IPS DF 6.9 (cell line): ENCODE measurements at regions not wholly inside any gene's neighbourhood (a gene's known extent, or its start where the extent isn't known, plus 50 kb on each side); places are given as distances from the start of the nearest gene placed in this dataset.

Source experiments
- DNase-seq: peaks from one replicate; pipeline ENCODE4 v3.0.0-alpha.2; 2013; ENCODE audit warnings: low read depth, low spot score
- H3K27ac ChIP-seq: one replicate; pipeline ENCODE4 v1.5.1; 2013; ENCODE audit warnings: low read length, control low read depth
- H3K27me3 ChIP-seq: 2 replicates; pipeline ENCODE4 v1.6.1; 2013; ENCODE audit warnings: mild to moderate bottlenecking, low read length; ENCODE audit not compliant: control insufficient read depth, insufficient read depth
- H3K36me3 ChIP-seq: 2 replicates; pipeline ENCODE4 v1.6.1; 2013; ENCODE audit warnings: low read length; ENCODE audit not compliant: control insufficient read depth, insufficient read depth
- H3K4me1 ChIP-seq: 2 replicates; pipeline ENCODE4 v1.6.1; 2013; ENCODE audit warnings: low read length; ENCODE audit not compliant: control insufficient read depth, insufficient read depth
- H3K4me3 ChIP-seq: 2 replicates; pipeline ENCODE4 v1.5.1; 2013; ENCODE audit warnings: mild to moderate bottlenecking, low read length
- H3K9me3 ChIP-seq: 2 replicates; pipeline ENCODE4 v1.6.1; 2013; ENCODE audit warnings: low read length, inconsistent platforms; ENCODE audit not compliant: control insufficient read depth, insufficient read depth
- WGBS: extraction: QIAGEN DNeasy Blood & Tissue Kit; methylation state at CpG from one replicate; pipeline ENCODE4 v1.1.7; 2013; ENCODE audit warnings: mixed read lengths, missing lambda C conversion rate; ENCODE audit not compliant: insufficient read length, insufficient coverage; 5-methylcytosine and 5-hydroxymethylcytosine counted together

DNA sequence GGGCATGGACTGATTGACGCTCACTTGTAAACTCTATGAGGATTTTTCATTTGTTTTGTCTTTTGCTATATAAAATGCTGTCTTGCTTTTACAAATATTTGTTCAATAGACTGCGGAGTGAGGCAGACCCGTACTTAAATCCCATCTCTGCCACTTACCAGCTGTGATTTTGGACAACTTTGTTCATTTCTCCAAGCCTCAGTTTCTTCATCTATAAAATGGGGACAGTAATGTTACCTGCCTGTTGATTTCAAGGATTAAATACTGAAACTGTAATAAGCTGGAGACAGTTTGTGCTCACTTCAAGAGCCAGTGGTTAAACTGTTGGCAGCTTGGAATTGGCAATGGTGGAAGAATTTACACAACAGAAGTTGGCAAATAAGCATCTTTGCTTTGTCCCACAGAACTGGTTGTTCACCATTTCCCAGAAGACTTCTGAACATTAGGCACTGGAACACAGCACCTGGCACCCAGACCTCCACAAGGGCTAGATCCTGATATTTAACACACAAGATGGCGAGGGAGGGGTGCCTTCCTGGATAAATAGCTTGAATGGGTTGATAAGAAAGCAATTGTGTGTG is 479.2 kb downstream of the QKI start:
- no peak for DNase-seq
- Histone ChIP-seq H3K9me3 (no peaks in the 10 kb centered on the region), H3K4me1 (peaks cover 2% of the 10 kb centered on the region; the same call in 1 of the 2 replicates), H3K36me3 (no peaks in the 10 kb centered on the region), H3K27ac (no peak overlapping the region), H3K27me3 (no peaks in the 10 kb centered on the region), H3K4me3 (no peak overlapping the region)
- WGBS = no CpG with 5 or more reads among the region's 4 CpGs

DNA sequence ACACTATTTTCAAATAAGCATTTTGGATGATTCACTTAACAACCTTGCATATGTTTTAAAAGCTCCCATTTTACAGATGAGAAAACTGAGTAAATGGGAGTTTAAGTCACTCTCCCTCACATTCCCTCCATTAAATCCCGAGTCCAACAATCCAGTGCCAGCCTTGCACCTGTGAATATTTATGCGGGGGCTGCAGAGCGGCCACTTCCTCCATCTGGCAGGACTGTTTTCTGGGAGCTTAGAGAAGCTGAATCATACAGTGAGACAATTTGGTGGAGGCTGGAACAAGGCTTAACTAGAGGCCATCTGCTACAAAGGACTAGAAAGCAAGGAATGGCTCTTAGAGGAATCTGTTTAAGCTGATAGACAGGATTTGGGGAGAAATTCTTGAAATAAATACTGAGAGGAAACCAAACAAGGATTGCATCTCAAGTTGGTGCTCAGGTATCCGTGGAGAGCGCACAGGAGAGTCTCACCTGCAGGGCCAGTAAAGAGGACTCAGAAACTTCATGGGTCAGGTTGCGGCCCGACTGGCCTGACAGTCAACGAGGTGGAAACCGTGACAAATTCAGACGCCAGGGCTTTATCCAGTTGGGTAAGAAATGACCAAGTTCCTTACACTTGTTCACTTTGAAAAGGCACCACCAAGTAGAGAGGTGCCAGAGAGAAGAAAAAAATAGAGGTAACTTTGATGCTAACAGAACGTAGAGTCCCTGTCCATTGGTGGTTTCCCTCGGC is 478.5 kb downstream of the QKI start:
- H3K9me3 ChIP-seq = no peaks in the 10 kb centered on the region
- WGBS = no CpG with 5 or more reads among the region's 12 CpGs
- H3K4me3 ChIP-seq = no peak overlapping the region
- H3K27me3 ChIP-seq = no peaks in the 10 kb centered on the region
- H3K4me1 ChIP-seq = peaks cover 2% of the 10 kb centered on the region; the same call in 1 of the 2 replicates
- H3K27ac ChIP-seq = no peak overlapping the region
- H3K36me3 ChIP-seq = no peaks in the 10 kb centered on the region
- DNase-seq = no peak

DNA sequence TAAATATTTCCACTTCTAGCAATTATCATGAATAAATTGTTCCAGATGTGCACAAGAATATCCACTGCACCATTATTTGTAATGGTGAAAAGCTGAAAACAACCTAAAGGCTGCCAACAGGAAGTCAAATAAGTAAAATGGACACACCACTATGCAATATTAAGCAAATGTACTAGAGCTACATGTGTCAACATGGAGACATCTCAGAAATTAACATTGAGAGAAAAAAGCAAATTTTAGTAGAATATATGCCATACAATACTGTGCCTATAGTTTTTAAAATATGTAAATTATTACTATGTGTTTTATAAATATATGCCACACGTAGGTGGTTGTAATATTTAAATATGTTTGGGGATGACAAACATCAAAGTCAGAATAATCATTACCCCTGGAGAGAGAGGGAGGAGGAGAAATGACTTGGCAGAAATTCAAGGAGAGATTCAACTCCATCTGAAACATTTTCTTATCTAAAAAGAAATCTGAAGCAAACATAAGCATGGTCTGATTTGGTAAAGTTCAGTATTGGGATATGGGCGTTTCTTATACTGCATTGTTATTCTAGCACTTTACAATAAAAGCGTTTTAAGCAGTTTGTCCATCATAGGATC is 475.5 kb downstream of the QKI start:
- no peak for DNase-seq
- Histone ChIP-seq H3K9me3 (no peaks in the 10 kb centered on the region), H3K4me1 (no peaks in the 10 kb centered on the region), H3K27ac (no peak overlapping the region), H3K27me3 (no peaks in the 10 kb centered on the region), H3K36me3 (no peaks in the 10 kb centered on the region), H3K4me3 (no peak overlapping the region)
- WGBS = no CpG with 5 or more reads among the region's 3 CpGs

DNA sequence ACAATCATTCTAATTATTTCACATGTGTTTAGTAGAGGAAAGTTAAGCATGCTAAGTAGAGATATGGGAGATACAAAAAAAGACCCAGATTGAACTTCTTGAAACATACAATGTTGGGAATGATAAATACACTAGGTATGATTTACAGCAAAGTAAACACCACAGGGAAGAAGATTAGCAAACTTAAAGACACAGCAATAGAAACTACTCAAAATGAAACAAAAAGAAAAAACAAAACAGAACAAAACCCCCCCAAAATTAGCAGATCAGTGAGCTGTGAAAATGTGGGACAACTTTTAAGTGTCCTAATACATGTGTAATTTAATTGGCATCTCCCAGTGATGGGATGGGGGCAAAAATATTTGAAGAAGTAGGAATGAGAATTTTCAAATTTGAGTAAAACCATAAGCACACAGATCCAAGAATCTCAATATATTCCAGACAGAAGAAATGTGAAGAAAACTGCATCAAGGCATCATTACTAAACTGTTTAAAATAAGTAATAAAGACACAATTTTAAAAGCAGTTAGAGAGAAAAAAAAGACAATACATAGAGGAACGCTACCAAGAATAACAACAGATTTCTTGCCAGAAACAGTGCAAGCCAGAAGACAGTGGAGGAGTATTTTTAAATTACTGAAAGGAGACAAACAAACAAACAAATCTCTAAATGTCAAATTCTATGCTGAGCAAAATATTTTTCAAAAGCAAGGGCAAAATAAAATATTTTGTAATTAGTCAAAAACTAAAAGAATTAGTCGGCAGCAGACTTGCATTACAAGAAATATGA is 473.7 kb downstream of the QKI start:
- Histone ChIP-seq H3K36me3 (no peaks in the 10 kb centered on the region), H3K27me3 (no peaks in the 10 kb centered on the region), H3K4me3 (no peak overlapping the region), H3K4me1 (no peaks in the 10 kb centered on the region), H3K9me3 (no peaks in the 10 kb centered on the region), H3K27ac (no peak overlapping the region)
- no peak for DNase-seq
- WGBS = no CpG with 5 or more reads among the region's 2 CpGs

DNA sequence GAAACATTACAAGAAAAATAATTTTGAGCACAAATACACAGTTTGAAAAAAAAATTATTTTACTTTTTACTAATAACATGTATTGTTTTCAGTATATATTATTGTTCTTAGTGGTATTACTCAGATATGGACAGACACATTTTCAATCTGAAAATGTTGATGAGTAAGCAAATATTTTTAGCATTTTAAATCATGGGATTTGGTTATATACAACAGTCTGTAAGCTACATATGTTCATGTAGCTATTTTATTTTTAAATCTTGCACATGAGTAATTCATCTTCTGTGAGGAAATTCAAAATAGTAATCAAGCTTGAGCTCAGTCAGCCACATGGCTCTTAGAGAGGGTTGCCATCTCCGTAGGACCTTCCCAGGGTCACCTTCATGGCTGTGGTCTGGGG is 471.9 kb downstream of the QKI start:
- Histone ChIP-seq H3K36me3 (no peaks in the 10 kb centered on the region), H3K27ac (no peak overlapping the region), H3K4me3 (no peak overlapping the region), H3K4me1 (no peaks in the 10 kb centered on the region), H3K9me3 (no peaks in the 10 kb centered on the region), H3K27me3 (no peaks in the 10 kb centered on the region)
- no CpG with 5 or more reads among the region's 1 CpG for WGBS
- DNase-seq = no peak

DNA sequence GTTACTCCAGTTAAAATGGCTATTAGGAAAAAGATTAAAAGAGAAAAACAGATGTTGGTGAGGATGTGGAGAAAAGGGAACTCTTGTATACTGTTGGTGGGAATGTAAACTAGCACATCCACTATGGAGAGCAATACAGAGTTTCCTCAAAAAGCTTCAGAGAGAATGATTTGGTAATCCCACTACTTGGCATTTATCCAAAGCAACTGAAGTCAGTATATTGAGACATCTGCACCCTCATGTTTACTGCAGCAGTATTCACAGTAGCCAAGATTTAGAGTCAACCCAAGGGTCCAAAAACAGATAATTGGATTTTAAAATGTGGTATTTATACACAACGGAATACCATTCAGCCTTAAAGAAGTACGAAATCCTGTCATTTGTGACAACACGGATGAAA is 469.5 kb downstream of the QKI start:
- H3K9me3 ChIP-seq = no peaks in the 10 kb centered on the region
- H3K27me3 ChIP-seq = no peaks in the 10 kb centered on the region
- no peak for DNase-seq
- no peaks in the 10 kb centered on the region for H3K36me3 ChIP-seq
- no peak overlapping the region for H3K27ac ChIP-seq
- no peaks in the 10 kb centered on the region for H3K4me1 ChIP-seq
- no peak overlapping the region for H3K4me3 ChIP-seq
- WGBS = no CpG with 5 or more reads among the region's 3 CpGs

DNA sequence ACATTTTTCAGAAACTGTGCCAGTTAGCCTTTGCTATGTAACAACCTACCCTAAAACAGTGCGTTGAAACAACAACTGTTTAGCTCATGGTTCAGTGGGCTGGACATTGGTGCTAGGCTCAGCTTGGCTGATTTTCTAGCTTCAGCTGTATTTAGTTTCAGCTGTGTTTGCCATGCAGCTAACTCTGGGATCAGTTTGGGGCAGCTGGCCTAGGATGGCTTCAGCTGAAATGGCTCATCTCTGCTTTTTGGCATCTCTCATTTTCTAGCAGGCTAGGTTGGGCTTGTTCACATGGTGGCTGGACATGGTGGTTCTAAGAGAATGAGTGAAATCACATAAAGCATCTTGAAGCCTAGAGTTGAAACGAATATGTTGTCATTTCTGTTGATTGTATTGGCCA is 464.2 kb downstream of the QKI start:
- Histone ChIP-seq H3K27me3 (no peaks in the 10 kb centered on the region), H3K27ac (no peak overlapping the region), H3K36me3 (no peaks in the 10 kb centered on the region), H3K4me1 (no peaks in the 10 kb centered on the region), H3K4me3 (no peak overlapping the region), H3K9me3 (no peaks in the 10 kb centered on the region)
- WGBS = no CpG with 5 or more reads among the region's 2 CpGs
- no peak for DNase-seq

DNA sequence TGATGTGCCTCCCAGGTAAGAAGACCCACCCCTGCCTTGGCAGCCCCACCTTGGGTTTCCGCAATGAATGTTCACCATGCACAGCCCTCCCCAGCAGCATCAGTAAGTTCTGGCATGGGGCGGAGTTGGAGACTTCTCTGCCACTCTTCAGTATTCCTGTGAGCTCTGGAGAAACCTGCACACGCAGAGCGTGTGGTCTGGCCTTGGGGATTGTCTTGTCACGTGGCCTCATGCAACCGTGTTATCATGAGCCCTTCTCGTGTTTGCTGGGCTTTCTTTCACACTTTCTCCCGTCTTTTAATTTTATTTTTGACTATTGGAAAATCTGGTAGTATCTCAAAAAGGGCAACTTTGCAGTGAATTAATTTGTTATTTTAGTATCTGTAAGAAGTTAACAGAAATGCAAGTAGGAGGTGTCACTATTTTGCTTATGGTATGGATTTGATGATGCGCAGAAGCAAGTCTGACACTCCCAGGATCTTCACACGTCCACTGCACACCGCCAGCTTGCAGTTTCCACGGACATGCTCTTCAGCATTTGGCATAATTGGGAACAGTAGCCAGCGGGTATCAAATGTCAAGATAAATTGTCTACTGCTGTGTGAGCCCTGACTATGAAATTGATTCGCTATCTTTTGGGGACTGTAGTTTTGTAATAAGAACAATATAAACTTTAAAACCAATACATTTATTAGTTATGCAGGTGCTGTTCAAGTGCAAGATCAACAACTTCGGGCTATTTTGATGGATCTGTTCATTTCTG is 463.5 kb downstream of the QKI start:
- H3K27me3 ChIP-seq = no peaks in the 10 kb centered on the region
- DNase-seq = no peak

DNA sequence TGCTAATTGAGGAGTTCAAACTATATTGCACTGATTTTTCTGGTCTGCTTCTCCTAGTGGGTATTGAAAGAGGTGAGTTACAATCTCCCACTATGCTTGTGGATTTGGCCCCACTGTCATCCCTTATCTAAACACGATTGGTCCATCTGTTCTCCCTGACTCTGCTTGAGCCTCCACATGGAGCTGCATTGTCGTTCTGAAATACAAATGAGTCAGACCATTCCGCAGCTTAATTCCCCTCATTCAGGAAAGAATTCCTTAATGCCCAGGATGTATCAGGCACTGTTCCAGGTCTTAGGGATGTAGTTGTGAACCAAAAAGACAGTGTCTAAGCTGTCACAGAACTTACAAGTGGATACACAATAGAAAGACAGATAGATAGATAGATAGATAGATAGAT is 461.9 kb downstream of the QKI start:
- H3K4me1 ChIP-seq = no peaks in the 10 kb centered on the region
- no peaks in the 10 kb centered on the region for H3K36me3 ChIP-seq
- no CpG with 5 or more reads among the region's 3 CpGs for WGBS
- no peak for DNase-seq
- no peaks in the 10 kb centered on the region for H3K9me3 ChIP-seq
- H3K27me3 ChIP-seq = no peaks in the 10 kb centered on the region
- no peak overlapping the region for H3K4me3 ChIP-seq
- no peak overlapping the region for H3K27ac ChIP-seq

More for the DNA sequence above, 463.5 kb downstream of the QKI start:
- H3K4me3 ChIP-seq = no peak overlapping the region
- WGBS = no CpG with 5 or more reads among the region's 15 CpGs
- no peaks in the 10 kb centered on the region for H3K36me3 ChIP-seq
- H3K9me3 ChIP-seq = no peaks in the 10 kb centered on the region
- no peak overlapping the region for H3K27ac ChIP-seq
- no peaks in the 10 kb centered on the region for H3K4me1 ChIP-seq

DNA sequence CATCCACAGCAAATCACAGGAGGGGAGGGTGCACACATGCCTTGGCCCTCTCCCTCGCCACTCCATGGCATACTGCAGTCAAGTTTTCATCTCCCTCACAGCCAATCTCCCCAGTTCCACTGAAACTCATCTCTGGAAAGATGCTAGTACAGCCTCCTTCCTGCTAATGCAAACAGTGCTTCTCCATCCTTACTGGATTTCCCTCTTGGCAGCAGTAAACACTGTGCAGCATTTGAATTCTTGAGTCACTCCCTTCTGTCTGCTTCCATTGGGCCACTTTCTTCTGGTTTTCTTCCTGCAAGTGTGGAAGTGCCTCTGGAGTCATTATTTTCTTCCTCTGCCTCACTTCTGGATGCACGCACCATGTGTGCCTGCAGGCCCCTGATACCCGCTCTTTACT is 460.3 kb downstream of the QKI start:
- Histone ChIP-seq H3K9me3 (no peaks in the 10 kb centered on the region), H3K27me3 (no peaks in the 10 kb centered on the region), H3K36me3 (no peaks in the 10 kb centered on the region), H3K27ac (no peak overlapping the region), H3K4me3 (no peak overlapping the region), H3K4me1 (no peaks in the 10 kb centered on the region)
- DNase-seq = no peak
- WGBS = no CpG with 5 or more reads among the region's 3 CpGs
